Nephron (organoid): ENCODE measurements at regions not wholly inside any gene's neighbourhood (a gene's known extent, or its start where the extent isn't known, plus 50 kb on each side); places are given as distances from the start of the nearest gene placed in this dataset.

ENCODE experiments used
- H3K27ac Mint-ChIP-seq, 3 experiments: 2 replicates each; pipeline ENCODE4 v1.8.0; 2020; ENCODE audit warnings: mixed read lengths in 3 of 3, mild to moderate bottlenecking in 2 of 3, moderate library complexity in 1 of 3
- H3K27me3 Mint-ChIP-seq: 2 replicates; pipeline ENCODE4 v1.8.0; 2021; ENCODE audit warnings: low read depth, mild to moderate bottlenecking, moderate library complexity, mixed read lengths
- H3K36me3 Mint-ChIP-seq: 2 replicates; pipeline ENCODE4 v1.8.0; 2020; ENCODE audit warnings: low read depth, mixed read lengths
- H3K4me1 Mint-ChIP-seq: 2 replicates; pipeline ENCODE4 v1.8.0; 2020; ENCODE audit warnings: mixed read lengths
- H3K4me3 Mint-ChIP-seq, 3 experiments: 2 replicates each; pipeline ENCODE4 v1.8.0; 2020; ENCODE audit warnings: mild to moderate bottlenecking in 3 of 3, mixed read lengths in 3 of 3, moderate library complexity in 2 of 3
- H3K9me3 Mint-ChIP-seq: 2 replicates; pipeline ENCODE4 v1.8.0; 2020; ENCODE audit warnings: mixed read lengths
- TF ChIP-seq, protein P1 (sequence below), 3 experiments: fragments of 200-600 bp; sonication (generic); IDR thresholded peaks; one replicate each; pipeline ENCODE4 v1.5.0; 2021; ENCODE audit warnings: antibody characterized with exemption in 3 of 3; ENCODE audit not compliant: unreplicated experiment in 3 of 3

DNA sequence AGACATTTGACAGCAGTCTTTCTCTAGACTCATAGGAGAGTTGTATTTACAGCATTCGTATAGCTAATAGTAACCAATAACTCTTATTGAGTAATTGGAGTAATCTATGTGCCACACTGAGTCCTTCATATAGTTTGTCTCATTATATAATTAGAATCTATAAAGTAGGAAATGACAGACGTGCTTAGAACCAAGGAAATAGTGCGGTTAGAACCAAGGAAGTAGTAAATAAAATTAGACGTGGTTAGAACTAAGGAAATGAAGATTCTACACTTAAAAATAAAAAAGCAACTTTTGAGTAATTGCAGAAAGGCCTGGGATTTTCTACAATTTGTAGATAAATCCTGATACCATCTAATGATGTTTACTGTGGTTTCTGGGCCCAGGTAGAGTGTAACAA, 107.8 kb upstream of the TNFSF11 start:
- H3K4me1 Mint-ChIP-seq: no peaks in the 10 kb centered on the region
- peaks cover 4% of the 10 kb centered on the region for H3K27me3 Mint-ChIP-seq
- H3K9me3 Mint-ChIP-seq: peaks cover 33% of the 10 kb centered on the region
- H3K36me3 Mint-ChIP-seq: peaks cover 3% of the 10 kb centered on the region
- no peak overlapping the region for H3K27ac Mint-ChIP-seq
- no peak overlapping the region for H3K4me3 Mint-ChIP-seq
- TF ChIP-seq, protein P1, sequence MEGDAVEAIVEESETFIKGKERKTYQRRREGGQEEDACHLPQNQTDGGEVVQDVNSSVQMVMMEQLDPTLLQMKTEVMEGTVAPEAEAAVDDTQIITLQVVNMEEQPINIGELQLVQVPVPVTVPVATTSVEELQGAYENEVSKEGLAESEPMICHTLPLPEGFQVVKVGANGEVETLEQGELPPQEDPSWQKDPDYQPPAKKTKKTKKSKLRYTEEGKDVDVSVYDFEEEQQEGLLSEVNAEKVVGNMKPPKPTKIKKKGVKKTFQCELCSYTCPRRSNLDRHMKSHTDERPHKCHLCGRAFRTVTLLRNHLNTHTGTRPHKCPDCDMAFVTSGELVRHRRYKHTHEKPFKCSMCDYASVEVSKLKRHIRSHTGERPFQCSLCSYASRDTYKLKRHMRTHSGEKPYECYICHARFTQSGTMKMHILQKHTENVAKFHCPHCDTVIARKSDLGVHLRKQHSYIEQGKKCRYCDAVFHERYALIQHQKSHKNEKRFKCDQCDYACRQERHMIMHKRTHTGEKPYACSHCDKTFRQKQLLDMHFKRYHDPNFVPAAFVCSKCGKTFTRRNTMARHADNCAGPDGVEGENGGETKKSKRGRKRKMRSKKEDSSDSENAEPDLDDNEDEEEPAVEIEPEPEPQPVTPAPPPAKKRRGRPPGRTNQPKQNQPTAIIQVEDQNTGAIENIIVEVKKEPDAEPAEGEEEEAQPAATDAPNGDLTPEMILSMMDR (IDR thresholded peaks at IDR 0.05; ENCODE audit: unreplicated experiment in 3 of 3): no peak

- Mint-ChIP-seq H3K27me3 (peaks cover 4% of the 10 kb centered on the region), H3K4me1 (no peaks in the 10 kb centered on the region), H3K27ac (no peak overlapping the region), H3K9me3 (peaks cover 30% of the 10 kb centered on the region), H3K36me3 (peaks cover 3% of the 10 kb centered on the region), H3K4me3 (no peak overlapping the region)
- TF ChIP-seq, protein P1 (IDR thresholded peaks at IDR 0.05; ENCODE audit: unreplicated experiment in 3 of 3): no peak
Measured at GRCh38 chr13:42466609-42467008, 107.3 kb upstream of the TNFSF11 start.

DNA sequence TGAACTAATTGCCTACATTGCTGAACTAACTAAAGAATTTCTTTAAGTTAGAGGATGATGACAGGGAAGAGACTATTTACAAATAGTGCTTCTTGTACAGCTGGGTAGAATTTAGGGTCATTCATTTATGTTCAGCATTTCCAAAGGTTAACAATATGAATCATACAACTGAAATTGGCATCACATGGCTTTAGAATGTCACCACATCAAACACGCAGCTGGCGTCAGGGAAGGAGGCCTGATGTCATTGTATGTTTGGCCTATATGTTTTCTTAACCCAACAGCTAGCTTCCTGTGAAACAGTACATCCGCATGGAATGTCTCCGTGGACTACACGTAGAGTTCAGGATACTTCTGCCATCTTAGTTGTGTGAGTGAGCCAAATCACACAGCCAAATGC, 99.0 kb upstream of the TNFSF11 start:
- Mint-ChIP-seq H3K4me1 (no peaks in the 10 kb centered on the region), H3K4me3 (no peak overlapping the region)

DNA sequence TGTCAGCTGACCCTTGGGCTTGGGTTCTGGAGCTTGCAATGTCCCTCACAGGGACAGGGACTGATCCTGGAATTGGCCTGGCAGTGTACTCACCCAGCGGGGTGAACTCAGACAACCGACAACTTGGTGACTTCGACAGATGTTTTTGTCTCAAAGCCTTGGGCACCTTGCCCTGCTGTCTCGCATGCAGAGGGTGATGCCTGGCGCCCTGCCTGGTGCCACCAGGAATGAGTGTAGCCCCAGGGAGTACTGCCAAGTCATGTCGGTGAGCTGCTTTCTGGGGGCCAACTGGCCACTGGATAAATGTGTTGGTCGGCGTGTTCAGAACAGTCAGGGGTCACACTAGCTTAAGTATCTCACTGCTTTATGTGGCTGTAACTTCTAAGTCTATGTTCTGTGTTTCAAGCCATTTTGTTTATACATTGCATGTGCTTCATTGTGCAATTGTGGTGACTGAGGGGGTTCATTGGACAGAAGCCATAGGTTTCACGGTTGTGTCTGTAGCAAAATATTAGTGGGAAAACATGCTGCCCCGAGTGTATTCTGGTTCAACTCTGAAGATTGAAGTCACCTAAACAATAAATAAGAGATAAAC, 96.3 kb upstream of the TNFSF11 start:
- H3K9me3 Mint-ChIP-seq: peaks cover 6% of the 10 kb centered on the region
- H3K4me1 Mint-ChIP-seq: no peaks in the 10 kb centered on the region
- no peak overlapping the region for H3K27ac Mint-ChIP-seq
- TF ChIP-seq, protein P1 (IDR thresholded peaks at IDR 0.05; ENCODE audit: unreplicated experiment in 3 of 3): no peak
- H3K27me3 Mint-ChIP-seq: peaks cover 13% of the 10 kb centered on the region
- H3K4me3 Mint-ChIP-seq: no peak overlapping the region
- H3K36me3 Mint-ChIP-seq: no peaks in the 10 kb centered on the region

More for the DNA sequence above, 99.0 kb upstream of the TNFSF11 start:
- Mint-ChIP-seq H3K36me3 (no peaks in the 10 kb centered on the region), H3K9me3 (peaks cover 6% of the 10 kb centered on the region), H3K27me3 (peaks cover 10% of the 10 kb centered on the region), H3K27ac (no peak overlapping the region)
- TF ChIP-seq, protein P1 (IDR thresholded peaks at IDR 0.05; ENCODE audit: unreplicated experiment in 3 of 3): no peak

DNA sequence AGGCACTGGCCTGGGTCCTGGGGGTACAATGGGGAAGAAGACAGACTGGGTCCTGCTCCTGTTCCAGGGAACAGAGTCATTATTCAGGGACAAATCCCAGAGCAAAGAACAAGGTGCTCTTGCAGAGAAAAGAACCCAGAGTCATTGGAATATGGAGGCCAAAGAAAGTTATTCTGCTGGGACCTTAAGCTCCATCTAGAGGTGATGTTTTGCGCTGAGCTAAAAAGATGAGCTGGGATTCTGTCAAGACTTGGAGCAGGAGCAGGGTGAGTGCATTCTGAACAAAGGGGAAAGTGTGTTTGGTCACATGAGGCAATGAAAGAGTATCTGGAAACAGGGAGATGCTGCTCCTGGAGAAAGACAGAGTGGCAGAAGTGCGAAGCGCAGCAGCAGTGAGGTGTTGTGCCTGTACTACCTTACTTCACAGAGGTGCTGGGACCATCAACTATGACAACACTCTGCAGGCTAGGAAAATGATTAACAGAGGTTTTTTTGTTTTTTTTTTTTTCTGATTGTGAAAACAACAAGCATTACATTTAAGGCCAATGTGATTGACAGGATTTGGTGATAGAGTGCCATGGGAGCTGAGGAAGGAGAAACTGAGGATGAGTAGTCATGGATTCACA, 95.3 kb upstream of the TNFSF11 start:
- H3K36me3 Mint-ChIP-seq: no peaks in the 10 kb centered on the region
- H3K9me3 Mint-ChIP-seq: peaks cover 6% of the 10 kb centered on the region
- H3K4me3 Mint-ChIP-seq: no peak overlapping the region
- H3K4me1 Mint-ChIP-seq: no peaks in the 10 kb centered on the region
- TF ChIP-seq, protein P1 (IDR thresholded peaks at IDR 0.05; ENCODE audit: unreplicated experiment in 3 of 3): peak in 2 of 3 experiments; percentile 28 to 36
- H3K27ac Mint-ChIP-seq: no peak overlapping the region
- peaks cover 13% of the 10 kb centered on the region for H3K27me3 Mint-ChIP-seq

DNA sequence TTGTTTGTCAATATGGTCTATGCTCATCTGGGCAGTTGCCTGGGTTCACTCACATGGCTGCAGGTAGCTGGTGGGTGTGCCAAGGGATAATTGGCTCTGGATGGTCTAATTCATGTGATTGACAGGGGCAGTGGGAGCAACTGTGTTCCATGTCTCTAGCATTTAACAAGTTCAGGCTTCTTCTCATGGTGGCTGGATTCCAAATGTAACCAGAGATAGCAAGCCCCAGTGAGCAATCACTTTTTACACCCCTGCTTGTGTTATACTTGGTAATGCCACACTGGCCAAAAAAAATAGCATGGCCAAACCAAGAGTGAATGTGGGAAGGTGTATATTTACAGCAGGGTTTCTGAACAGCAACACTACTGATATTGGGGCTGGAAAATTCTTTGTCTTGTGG, 89.6 kb upstream of the TNFSF11 start:
- Mint-ChIP-seq H3K27me3 (peaks cover 20% of the 10 kb centered on the region), H3K4me1 (peaks cover 18% of the 10 kb centered on the region), H3K36me3 (no peaks in the 10 kb centered on the region), H3K4me3 (no peak overlapping the region), H3K9me3 (peaks cover 3% of the 10 kb centered on the region), H3K27ac (no peak overlapping the region)
- TF ChIP-seq, protein P1 (IDR thresholded peaks at IDR 0.05; ENCODE audit: unreplicated experiment in 3 of 3): no peak
